B cell (primary cell): ENCODE measurements at regions not wholly inside any gene's neighbourhood (a gene's known extent, or its start where the extent isn't known, plus 50 kb on each side); places are given as distances from the start of the nearest gene placed in this dataset.

Experiments used
- EZH2 ChIP-seq: IDR thresholded peaks from 2 replicates; pipeline ENCODE4 v1.6.1; 2012; ENCODE audit warnings: borderline replicate concordance, low read depth, mild to moderate bottlenecking, moderate library complexity, low read length; ENCODE audit not compliant: insufficient read depth, poor library complexity, severe bottlenecking
- TF ChIP-seq, protein P1 (sequence below): fragments of 200-600 bp; IDR thresholded peaks from one replicate; pipeline ENCODE4 v1.8.0; 2022; ENCODE audit warnings: antibody characterized with exemption, mild to moderate bottlenecking

DNA sequence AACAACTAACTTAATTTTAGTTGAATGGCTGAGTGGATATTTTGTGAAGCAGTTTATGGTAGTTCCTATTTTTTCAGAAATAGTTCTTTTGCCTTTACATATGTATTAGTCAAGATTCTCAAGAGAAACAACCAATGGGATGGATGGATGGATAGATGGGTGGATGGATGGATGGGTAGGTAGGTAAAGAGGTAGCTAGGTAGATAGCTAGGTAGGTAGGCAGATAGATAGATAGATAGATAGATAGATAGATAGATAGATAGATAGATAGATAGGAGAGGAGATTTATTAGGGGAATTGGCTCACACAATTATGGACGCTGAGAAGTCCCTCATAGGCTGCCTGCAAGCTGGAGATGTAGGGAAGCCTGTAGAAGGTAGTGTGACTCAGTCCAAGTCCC lies 74.0 kb upstream of the NUDT6 start:
- TF ChIP-seq, protein P1, sequence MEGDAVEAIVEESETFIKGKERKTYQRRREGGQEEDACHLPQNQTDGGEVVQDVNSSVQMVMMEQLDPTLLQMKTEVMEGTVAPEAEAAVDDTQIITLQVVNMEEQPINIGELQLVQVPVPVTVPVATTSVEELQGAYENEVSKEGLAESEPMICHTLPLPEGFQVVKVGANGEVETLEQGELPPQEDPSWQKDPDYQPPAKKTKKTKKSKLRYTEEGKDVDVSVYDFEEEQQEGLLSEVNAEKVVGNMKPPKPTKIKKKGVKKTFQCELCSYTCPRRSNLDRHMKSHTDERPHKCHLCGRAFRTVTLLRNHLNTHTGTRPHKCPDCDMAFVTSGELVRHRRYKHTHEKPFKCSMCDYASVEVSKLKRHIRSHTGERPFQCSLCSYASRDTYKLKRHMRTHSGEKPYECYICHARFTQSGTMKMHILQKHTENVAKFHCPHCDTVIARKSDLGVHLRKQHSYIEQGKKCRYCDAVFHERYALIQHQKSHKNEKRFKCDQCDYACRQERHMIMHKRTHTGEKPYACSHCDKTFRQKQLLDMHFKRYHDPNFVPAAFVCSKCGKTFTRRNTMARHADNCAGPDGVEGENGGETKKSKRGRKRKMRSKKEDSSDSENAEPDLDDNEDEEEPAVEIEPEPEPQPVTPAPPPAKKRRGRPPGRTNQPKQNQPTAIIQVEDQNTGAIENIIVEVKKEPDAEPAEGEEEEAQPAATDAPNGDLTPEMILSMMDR: no peak
- no peak for TF ChIP-seq EZH2
